Transverse colon (tissue), 4 donors: ENCODE measurements at regions not wholly inside any gene's neighbourhood (a gene's known extent, or its start where the extent isn't known, plus 50 kb on each side); places are given as distances from the start of the nearest gene placed in this dataset.

Source experiments
- CTCF ChIP-seq, 5 experiments: fragments of 200-600 bp in 3 of 5; fragments of 450-650 bp in 2 of 5; sonication (generic) in 3 of 5; IDR thresholded peaks; 1 replicate in 2 of 5; 2 replicates in 3 of 5; pipeline ENCODE4 v1.5.1; 2016 to 2017; ENCODE audit warnings: antibody characterized with exemption in 5 of 5, inconsistent platforms in 3 of 5, mild to moderate bottlenecking in 2 of 5, moderate library complexity in 1 of 5
- EP300 ChIP-seq: sonication (generic); formaldehyde crosslinking; IDR thresholded peaks from one replicate; pipeline ENCODE4 v1.6.1; 2017; ENCODE audit warnings: antibody characterized with exemption, low read depth
- POLR2A ChIP-seq: fragments of 450-650 bp; IDR thresholded peaks from one replicate; pipeline ENCODE4 v1.6.1; 2016; ENCODE audit warnings: antibody characterized with exemption, mild to moderate bottlenecking, moderate library complexity
- POLR2AphosphoS5 ChIP-seq, 3 donors: sonication (generic); formaldehyde crosslinking; IDR thresholded peaks; one replicate each; pipeline ENCODE4 v1.6.1; 2016; ENCODE audit warnings: antibody characterized with exemption in 3 of 3

- TF ChIP-seq CTCF (IDR thresholded peaks at IDR 0.05) (no peak), EP300 (no peak), POLR2A (no peak), POLR2AphosphoS5 (IDR thresholded peaks at IDR 0.05) (no peak)
Observed at GRCh38 chr15:47179988-47180387, 537.3 kb upstream of the SEMA6D start.
